ENCODE measurements at regions not wholly inside any gene's neighbourhood (a gene's known extent, or its start where the extent isn't known, plus 50 kb on each side); places are given as distances from the start of the nearest gene placed in this dataset.

DNA sequence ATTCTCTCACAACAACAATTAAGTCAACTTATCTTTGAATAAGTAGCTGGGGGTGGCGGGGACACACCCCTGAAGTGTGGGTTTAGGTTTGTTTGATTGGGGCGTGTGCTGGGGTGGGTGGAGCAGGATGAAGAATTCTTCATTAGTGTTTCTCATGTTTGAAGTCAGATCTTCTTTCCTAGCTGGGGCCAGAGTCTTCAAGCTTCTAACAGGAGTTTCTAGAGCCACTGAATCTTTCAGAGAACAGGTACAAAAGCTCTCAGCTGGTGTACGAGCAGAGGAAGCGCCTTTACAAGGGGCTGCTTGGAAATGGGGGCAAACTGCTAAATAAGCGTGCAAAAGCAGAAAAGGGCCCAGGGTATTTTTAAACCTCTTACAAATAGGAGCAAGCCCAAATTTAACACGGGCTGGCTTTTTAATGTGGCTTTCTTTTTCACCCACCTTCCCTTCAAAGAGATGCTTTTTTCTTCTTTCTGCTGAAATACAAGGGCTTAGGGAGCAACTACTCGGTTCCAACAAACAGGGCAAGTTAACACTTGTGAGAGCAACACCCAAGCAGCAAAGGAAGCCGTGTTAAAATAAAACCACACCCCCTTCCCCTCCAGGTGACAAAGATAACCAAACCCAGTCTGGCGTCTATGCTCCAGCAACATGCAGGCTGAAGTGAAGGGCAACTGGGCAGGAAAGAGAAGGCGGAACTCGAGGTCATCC lies 86.9 kb upstream of the RASGRP1 start:
- DNase-seq (ENCODE audit: low read depth in 1 of 2, low spot score in 1 of 2) = no peak
- WGBS (ENCODE audit: missing lambda C conversion rate) = 39% methylated on average over 11 of the region's 11 CpGs
- no peak for TF ChIP-seq MAX (IDR thresholded peaks at IDR 0.05)
- no peak for TF ChIP-seq ZNF302 (CRISPR knock-in tag; IDR thresholded peaks at IDR 0.05)
- TF ChIP-seq ZC3H11A (IDR thresholded peaks at IDR 0.05) = no peak
- no peak overlapping the region for H3K4me3 ChIP-seq
- no peaks in the 10 kb centered on the region for H3K9me3 ChIP-seq
- no peak overlapping the region for H3K4me2 ChIP-seq
- POLR2A ChIA-PET = no interaction called here
- no peak for FAIRE-seq
- H3K27ac ChIP-seq = no peak overlapping the region
- CTCF ChIA-PET = interaction anchor here (1.2 to 5.9 kb wide), 3 partner anchors 22 to 88 kb away, joined by 3 to 32 read pairs (median 4); partner anchors contain the start of gene RASGRP1
- H3K4me1 ChIP-seq = no peaks in the 10 kb centered on the region
- ATAC-seq = no peak

DNA sequence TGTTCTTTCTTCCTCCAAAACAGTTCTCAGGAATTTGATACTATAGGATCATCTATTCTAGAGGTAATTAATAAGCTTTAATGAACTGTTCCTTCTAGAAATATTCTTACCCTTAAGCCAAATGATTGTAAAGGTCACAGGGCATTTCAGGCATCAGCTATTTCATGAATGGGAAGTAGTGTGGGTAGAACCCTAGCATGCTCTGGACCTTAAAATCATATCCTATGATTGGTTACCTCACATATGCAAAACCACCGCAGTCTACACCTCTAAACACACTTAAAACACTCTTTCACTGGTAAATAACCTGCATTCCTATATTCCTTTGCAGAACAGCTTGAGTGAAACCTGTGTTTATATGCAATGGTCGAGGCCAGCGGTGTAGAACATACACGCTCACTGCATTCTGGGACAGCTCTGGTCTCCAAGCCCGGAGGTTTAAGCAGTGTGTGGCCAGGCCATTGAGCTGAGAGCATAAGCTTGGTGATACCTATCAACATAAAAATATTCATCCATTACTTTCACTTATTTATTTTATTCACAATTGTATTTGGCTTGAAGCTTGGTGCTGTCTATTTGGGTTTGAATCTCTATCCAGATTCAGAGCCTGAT lies 87.7 kb upstream of the RASGRP1 start:
- 48% methylated on average over 5 of the region's 5 CpGs for WGBS (ENCODE audit: missing lambda C conversion rate)
- no peak for DNase-seq (ENCODE audit: low read depth in 1 of 2, low spot score in 1 of 2)
- no peak for ATAC-seq
- TF ChIP-seq CBX2 (IDR thresholded peaks at IDR 0.05; ENCODE audit: borderline replicate concordance, low read depth) = no peak
- no peak for TF ChIP-seq RARB (CRISPR knock-in tag; IDR thresholded peaks at IDR 0.05)
- no peak for TF ChIP-seq SMC3 (IDR thresholded peaks at IDR 0.05)
- no peak for TF ChIP-seq MYC (IDR thresholded peaks at IDR 0.05; ENCODE audit: borderline replicate concordance, low read length)
- TF ChIP-seq PHF8 (IDR thresholded peaks at IDR 0.05; ENCODE audit: borderline replicate concordance, low read depth) = no peak
- FAIRE-seq = no peak
- H3K4me2 ChIP-seq = no peak overlapping the region
- CTCF ChIA-PET = interaction anchor here (1.2 to 5.9 kb wide), 3 partner anchors 23 to 89 kb away, joined by 3 to 32 read pairs (median 4); partner anchors contain the start of gene RASGRP1
- POLR2A ChIA-PET = no interaction called here
- H3K27ac ChIP-seq = no peak overlapping the region
- no peaks in the 10 kb centered on the region for H3K9me3 ChIP-seq
- no peak overlapping the region for H3K4me3 ChIP-seq
- H3K4me1 ChIP-seq = no peaks in the 10 kb centered on the region

DNA sequence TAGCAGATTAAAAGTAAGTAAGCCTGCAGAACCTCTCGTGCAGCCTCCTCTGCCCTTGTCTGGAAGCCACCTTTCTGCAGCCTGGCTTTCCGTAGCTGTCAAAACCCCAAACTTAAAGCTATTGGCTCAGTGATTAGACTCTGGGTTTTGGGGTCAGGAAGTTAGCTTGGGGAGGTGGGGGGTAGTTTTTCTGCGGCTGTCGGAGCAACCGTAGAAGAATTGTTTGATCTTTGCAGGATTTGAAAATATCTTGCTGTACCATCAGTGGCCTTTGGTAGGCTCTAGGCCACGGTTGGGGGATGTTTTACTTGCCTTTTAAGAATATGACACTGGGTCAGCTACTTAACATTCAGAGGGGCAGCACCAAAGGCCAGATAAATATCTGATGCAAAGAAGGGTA lies 88.4 kb upstream of the RASGRP1 start:
- ATAC-seq (no peak), FAIRE-seq (no peak), DNase-seq (ENCODE audit: low read depth in 1 of 2, low spot score in 1 of 2) (no peak)
- no peak overlapping the region for H3K4me2 ChIP-seq
- no peaks in the 10 kb centered on the region for H3K4me1 ChIP-seq
- H3K27ac ChIP-seq = no peak overlapping the region
- 69% methylated on average over 6 of the region's 6 CpGs for WGBS (ENCODE audit: missing lambda C conversion rate)
- ChIA-PET CTCF (interaction anchor here (1.3 to 5.9 kb wide), 4 partner anchors 12 to 89 kb away, joined by 3 to 32 read pairs (median 5); partner anchors contain the start of gene RASGRP1), POLR2A (no interaction called here)
- H3K4me3 ChIP-seq = no peak overlapping the region
- TF ChIP-seq EHF (CRISPR knock-in tag; IDR thresholded peaks at IDR 0.05) (no peak), FOXS1 (CRISPR knock-in tag; IDR thresholded peaks at IDR 0.05) (no peak), MAX (IDR thresholded peaks at IDR 0.05) (no peak), NPAS2 (CRISPR knock-in tag; IDR thresholded peaks at IDR 0.05; ENCODE audit: borderline replicate concordance) (no peak), RNF2 (IDR thresholded peaks at IDR 0.05; ENCODE audit: borderline replicate concordance, low read depth) (no peak), FOSL2 (IDR thresholded peaks at IDR 0.05) (no peak), FOSL2 (CRISPR knock-in tag; IDR thresholded peaks at IDR 0.05) (no peak), MAZ (IDR thresholded peaks at IDR 0.05; ENCODE audit: borderline replicate concordance, low read depth, low read length) (no peak), HEYL (CRISPR knock-in tag; IDR thresholded peaks at IDR 0.05) (no peak), CEBPB (IDR thresholded peaks at IDR 0.05) (no peak), TFCP2L1 (CRISPR knock-in tag; IDR thresholded peaks at IDR 0.05) (no peak), FOSB (CRISPR knock-in tag; IDR thresholded peaks at IDR 0.05) (no peak)
- TF ChIP-seq, protein P1, sequence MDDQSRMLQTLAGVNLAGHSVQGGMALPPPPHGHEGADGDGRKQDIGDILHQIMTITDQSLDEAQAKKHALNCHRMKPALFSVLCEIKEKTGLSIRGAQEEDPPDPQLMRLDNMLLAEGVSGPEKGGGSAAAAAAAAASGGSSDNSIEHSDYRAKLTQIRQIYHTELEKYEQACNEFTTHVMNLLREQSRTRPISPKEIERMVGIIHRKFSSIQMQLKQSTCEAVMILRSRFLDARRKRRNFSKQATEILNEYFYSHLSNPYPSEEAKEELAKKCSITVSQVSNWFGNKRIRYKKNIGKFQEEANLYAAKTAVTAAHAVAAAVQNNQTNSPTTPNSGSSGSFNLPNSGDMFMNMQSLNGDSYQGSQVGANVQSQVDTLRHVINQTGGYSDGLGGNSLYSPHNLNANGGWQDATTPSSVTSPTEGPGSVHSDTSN (IDR thresholded peaks at IDR 0.05) = no peak
- TF ChIP-seq, protein P2, sequence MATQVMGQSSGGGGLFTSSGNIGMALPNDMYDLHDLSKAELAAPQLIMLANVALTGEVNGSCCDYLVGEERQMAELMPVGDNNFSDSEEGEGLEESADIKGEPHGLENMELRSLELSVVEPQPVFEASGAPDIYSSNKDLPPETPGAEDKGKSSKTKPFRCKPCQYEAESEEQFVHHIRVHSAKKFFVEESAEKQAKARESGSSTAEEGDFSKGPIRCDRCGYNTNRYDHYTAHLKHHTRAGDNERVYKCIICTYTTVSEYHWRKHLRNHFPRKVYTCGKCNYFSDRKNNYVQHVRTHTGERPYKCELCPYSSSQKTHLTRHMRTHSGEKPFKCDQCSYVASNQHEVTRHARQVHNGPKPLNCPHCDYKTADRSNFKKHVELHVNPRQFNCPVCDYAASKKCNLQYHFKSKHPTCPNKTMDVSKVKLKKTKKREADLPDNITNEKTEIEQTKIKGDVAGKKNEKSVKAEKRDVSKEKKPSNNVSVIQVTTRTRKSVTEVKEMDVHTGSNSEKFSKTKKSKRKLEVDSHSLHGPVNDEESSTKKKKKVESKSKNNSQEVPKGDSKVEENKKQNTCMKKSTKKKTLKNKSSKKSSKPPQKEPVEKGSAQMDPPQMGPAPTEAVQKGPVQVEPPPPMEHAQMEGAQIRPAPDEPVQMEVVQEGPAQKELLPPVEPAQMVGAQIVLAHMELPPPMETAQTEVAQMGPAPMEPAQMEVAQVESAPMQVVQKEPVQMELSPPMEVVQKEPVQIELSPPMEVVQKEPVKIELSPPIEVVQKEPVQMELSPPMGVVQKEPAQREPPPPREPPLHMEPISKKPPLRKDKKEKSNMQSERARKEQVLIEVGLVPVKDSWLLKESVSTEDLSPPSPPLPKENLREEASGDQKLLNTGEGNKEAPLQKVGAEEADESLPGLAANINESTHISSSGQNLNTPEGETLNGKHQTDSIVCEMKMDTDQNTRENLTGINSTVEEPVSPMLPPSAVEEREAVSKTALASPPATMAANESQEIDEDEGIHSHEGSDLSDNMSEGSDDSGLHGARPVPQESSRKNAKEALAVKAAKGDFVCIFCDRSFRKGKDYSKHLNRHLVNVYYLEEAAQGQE (IDR thresholded peaks at IDR 0.05) = no peak
- H3K9me3 ChIP-seq = no peaks in the 10 kb centered on the region

Data from A549 (cell line).